Amniotic epithelial cell (primary cell): ENCODE measurements at regions not wholly inside any gene's neighbourhood (a gene's known extent, or its start where the extent isn't known, plus 50 kb on each side); places are given as distances from the start of the nearest gene placed in this dataset.
"Not testable (repeated sequence)": the region's sequence is repeated elsewhere in the genome, so short reads cannot be mapped to it uniquely, and the experiment has no call there.

Experiments
- DNase-seq: peaks from one replicate; pipeline ENCODE4 v3.0.0-alpha.2; 2010; ENCODE audit warnings: low read depth

DNA sequence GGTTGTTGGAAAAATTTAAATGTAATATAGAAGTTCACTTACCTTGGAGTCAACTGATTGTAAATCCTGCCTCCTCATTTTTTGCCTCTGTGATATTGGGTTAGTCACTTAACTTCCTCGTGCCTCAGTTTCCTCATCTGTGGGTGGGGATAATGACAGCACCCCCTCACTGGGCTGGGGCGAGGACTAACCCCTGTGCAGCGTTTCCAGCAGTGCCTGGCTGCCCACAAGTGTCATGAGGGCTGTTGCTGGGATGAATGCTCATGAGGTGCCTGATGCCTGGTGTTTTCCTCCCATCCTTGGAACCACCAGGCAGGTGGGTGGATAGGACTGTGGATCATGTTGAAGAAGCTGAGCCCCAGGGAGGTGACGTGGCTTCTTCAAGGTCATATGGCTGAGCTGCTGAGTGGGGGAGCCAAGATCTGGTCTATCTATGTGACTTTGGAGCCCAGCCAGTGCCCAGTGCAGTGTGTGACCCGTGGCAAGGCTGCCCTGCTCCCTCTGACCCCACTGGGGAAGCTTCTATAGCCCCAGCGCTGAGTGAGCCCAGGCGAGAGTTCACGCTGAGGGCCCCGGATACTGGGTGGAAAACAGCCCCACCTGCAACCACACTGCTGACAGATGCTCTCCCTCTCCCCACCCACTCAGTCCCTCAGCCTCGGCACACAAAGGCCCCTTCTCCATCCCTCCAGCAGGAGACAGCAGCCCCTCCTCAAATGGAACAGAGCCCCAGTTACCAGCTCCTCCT, 446.0 kb downstream of the PTPRU start:
- no peak for DNase-seq

GRCh38 chr1:29681416-29681815, 445.1 kb downstream of the PTPRU start:
- DNase-seq, result not testable (repeated sequence)

- DNase-seq, result no peak
Measured at GRCh38 chr1:29679828-29680558, 443.7 kb downstream of the PTPRU start.

- no peak for DNase-seq
Measured at GRCh38 chr1:29679316-29679715, 443.0 kb downstream of the PTPRU start.

DNA sequence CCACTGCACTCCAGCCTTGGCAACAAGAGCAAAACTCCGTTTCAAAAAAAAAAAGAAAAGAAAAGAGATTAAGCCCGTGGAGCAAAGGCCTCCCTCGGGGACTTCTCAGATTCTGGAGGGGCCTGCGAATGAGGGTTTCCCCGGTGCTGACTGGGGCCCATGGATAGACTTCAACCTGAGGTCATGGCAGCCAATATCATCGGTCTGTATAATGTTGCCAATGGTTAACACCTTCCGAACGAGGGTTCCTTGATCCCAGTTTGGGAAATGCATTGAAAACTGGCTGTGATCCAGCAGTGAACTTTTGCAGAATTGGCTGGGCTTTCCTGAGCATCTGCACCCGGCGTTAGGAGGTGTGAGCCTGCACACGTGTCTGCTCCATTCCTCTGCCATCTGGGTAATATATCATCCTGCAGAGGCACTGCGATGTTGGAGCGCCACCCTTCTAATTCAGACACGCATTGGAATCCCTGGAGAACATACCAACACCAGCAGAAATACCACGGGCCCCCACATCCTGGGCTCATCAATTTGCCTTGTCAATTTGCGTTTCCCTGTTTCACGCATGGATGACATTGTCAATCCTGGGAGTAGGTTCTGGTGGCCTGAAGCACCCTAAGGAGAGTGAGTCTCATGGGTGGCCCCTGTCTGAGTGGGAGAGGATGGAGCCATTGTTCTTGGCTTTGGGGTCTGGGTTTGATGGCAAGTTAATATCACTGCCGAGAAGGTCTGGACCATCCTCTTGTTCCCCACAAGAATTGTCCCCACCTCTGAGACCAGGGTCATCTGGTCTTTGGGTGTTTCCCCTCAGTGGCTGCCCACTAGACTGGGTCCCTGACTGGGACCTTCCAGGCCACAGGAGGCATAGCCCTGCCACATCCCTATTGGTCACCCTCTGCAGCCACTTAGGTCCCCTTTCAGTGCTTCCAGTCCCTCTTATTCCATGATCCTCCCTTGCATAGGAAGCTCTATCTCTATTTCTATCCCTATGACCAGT, 441.0 kb downstream of the PTPRU start:
- no peak for DNase-seq

GRCh38 chr1:29676496-29676895, 440.2 kb downstream of the PTPRU start:
- no peak for DNase-seq

DNA sequence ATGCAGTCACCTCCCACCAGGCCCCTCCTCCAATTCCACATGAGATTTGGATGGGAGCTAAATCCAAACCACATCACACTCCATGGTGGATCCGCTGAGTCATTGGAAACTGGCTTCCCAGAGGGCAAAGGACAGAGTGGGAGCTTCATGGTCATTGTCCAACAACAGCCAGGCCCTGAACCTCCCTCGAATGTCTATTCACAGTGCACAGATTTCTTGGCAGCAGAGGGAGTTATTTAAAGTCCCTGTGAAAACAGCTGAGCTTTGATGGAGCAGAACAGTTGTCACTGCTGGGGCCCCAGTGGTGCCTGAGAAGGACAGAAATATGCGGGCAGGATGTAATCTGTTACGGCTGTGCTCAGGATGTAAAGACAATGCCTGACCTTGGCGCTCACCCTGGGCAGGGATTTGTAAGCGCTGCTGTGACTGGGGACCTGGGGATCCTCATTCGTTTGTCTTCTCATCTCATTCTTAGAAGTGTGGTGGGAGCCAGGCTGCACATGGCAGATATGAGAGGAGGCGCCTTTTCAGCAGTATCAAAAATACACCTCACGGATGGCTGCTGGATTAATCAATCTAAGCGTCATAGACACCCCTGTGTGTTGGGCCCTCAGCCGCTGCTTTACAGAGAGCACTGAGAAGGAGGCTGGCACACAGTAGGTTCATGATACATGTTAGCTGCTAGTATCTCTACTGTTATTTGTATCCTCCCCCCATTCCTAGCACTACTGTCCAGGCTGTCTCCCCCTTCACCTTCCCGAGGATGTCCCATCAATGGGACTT, 439.4 kb downstream of the PTPRU start:
- no peak for DNase-seq

DNA sequence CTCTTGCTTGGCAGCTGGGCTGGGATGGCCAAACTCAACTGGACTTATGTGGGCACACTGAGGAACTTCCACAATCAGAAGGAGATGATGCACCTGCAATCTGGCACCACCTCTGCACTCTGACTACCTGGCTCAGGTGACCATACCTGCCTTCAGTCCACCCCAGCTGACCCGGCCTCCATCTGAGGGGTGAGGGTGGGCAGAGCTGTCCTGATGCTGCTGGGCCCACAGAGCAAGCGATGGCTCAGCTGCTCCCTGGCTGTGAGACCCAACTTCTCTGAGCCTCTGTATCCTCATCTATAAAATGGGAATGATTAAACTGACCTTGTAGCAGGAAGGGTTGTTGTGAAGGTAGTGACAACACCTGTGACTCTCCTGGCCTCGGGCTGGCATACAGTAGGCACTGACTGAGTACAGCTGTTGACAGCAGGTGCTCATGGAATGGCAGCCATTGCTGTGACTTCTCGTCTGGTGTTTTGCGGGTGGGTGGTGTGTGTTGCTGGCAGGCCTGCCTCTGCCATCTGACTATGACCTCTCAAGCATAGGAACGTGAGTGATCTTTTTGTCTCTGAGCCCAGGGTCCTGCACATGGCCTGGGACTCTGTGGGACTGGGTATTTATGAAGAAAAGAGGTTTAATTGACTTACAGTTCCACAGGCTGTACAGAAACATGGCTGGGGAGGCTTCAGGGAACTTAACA, 438.5 kb downstream of the PTPRU start:
- DNase-seq, result no peak

- DNase-seq, result no peak
Measured at GRCh38 chr1:29673669-29674626, 437.6 kb downstream of the PTPRU start.

GRCh38 chr1:29673228-29673500, 436.8 kb downstream of the PTPRU start:
- no peak for DNase-seq

- no peak for DNase-seq
Measured at GRCh38 chr1:29672416-29673227, 436.3 kb downstream of the PTPRU start.

DNA sequence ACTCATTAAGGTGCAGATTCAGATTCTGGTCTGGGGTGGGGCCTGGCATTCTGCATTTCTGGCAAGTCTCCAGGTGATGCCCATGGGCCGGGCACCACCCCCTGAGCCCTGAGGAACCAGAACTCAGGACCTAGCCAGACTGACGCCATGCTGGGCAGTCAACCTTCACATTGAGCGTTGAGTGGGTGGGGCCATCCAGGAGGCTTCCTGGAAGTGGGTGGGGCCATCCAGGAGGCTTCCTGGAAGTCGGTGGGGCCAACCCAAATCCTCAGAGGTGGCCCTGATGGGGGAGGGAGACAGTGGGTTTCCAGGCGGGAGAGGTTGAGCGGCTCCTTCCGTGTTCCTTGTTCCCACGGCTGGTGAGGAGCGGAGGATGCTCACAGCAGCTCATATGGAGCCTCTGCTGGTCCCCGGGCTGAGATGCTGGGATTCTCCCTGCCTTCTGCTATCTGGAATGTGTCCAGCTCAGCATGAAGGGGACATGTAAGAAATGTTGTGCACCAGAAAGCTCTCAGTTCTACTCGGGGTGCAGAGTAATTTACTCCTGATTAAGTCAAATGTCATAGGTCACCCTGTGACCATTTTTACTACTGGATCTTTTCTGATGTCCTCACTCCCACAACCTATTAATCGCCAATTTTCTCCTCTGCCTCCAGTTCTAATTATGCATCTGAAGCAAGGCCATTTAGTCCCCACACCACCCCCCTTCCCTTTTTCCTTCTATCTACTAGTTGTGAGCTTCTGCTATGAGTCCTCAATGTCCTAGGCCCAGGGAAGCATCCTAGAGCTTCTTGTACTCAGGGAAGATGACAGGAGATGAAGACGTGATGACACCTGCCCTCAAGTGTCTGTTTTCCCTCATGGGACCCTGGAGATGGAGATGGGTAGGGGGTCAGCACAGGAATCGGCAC, 435.4 kb downstream of the PTPRU start:
- DNase-seq, result no peak

DNA sequence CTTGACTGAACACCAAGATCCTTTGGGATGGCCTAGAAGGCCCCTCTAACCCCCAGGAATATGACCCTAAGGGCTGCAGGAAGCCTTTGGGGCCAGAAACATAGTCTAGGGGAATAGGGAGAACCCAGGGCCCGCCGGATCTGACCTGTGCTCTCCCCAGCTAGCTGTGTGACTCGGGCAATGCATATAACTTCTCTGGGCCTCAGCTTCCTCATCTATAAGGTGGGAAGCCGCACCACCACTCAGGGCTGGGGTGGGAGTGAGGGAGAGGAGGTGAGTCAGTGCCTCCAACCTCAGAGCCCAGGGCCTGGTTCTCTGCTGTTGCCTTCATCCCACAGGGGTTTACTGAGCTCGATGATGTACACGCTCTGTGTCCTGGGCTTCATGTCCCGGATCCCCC, 434.4 kb downstream of the PTPRU start:
- DNase-seq, result no peak

GRCh38 chr1:29669912-29670311, 433.6 kb downstream of the PTPRU start:
- no peak for DNase-seq

DNA sequence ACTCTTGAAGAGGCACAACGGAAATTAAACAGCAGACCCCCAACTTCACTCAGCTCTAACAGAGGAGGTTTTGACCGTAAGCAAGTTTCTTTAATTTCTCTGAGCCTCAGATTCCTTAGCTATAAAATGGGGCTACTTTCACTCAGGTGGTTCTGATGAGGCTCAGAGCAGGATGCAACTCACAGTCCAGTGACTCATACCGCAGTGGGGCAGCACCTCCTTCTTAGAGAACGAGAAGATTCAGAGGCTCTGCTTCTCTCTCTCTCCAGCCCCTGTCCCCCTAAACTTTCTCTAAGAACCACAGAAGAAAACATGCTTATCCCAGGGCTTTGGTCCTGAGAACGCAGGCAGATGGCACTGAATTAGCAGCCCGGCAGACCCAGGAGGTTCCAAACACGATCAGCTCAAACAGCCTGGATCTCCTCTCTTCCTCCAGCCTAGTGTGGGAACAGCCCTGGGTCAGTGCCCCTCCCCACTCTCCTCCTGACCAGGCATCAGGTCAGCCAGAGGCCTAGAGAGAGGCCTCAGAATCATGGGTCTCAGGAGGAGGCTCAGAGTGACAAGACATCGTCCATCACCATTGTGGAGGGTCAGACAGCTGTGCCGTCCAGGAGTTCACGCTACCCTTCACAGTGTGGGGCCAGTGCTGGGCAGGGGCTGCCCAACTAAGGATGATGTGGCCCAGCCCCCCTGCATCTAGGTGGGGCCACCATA, 433.0 kb downstream of the PTPRU start:
- no peak for DNase-seq

DNA sequence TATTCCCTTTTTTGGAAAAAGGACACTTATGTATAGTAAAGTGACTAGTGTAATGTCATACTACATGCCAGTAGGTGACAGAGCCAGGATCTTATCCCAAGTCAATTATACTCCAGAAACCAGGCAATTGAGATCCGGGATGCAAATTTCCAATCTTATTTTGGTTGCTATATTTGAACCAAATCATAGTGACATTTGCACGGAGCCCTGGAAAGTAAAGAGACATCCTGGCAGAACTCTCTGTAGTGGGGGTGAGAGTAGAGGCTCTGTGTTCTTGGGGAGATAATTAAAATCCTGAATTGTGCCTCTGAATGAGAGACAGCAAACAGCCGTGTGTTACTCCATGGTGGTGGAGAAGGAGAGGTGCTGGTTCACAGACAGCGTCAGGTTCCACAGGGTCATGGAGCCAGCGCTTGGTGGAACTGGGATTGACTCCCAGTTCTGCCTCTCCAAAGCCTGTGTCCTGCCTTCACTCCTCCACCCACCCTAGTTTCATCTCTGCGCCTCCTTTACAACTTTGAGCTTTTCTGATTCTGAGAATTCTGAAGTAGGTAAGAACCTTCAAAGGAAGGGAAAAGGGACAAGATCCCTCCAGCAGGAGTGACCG, 432.3 kb downstream of the PTPRU start:
- DNase-seq, result no peak

DNA sequence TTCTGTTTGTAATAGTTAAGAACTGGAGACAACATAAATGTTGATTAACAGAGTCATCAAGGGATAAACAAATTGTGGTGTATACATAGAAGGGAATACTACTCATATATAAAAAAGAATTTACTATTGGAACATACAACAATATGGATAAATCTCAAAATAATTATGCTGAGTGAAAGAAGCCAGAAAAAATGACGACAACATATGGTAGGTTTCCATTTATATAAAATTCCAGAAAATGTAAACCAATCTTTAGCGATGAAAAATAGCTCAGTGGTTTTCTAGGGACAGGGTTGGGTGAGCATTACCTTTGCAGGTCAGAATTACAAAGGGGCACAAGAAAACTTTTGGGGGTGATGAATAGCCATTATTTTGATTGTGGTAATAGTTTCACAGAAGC, 431.6 kb downstream of the PTPRU start:
- DNase-seq, result no peak
